H1 (cell line): ENCODE measurements at regions not wholly inside any gene's neighbourhood (a gene's known extent, or its start where the extent isn't known, plus 50 kb on each side); places are given as distances from the start of the nearest gene placed in this dataset.

Experiments
- CTCF ChIA-PET: fragments of 300-600 bp; sonication (Branson Sonifier 250); formaldehyde crosslinking; loops from one replicate; lab custom pipeline; 2021; ENCODE audit not compliant: partially characterized antibody; lab: Charles Lee
- POLR2A ChIA-PET: fragments of 300-600 bp; sonication (Branson Sonifier 250); formaldehyde crosslinking; loops from one replicate; lab custom pipeline; 2021; ENCODE audit warnings: inconsistent platforms; ENCODE audit not compliant: partially characterized antibody; lab: Charles Lee
- DNase-seq, 2 experiments: peaks; one replicate each; pipeline versions ENCODE4 v3.0.0 to v3.0.0-alpha.2; 2010 to 2022; ENCODE audit warnings: low spot score in 2 of 2, low read depth in 1 of 2, mixed read lengths in 1 of 2
- FAIRE-seq: peaks from 2 replicates; lab custom pipeline; 2011; peaks lifted over from hg19 to GRCh38; lab: Jason Lieb, UNC
- H2AFZ ChIP-seq: 2 replicates; pipeline ENCODE4 v1.8.1; 2012; ENCODE audit warnings: low read length, inconsistent platforms
- H2AK5ac ChIP-seq: 2 replicates; pipeline ENCODE4 v1.6.1; 2013; ENCODE audit warnings: low read depth, low read length
- H2BK120ac ChIP-seq: replicated peaks from 2 replicates; pipeline ENCODE3; 2013; ENCODE audit warnings: low read depth, low read length, inconsistent platforms
- H2BK12ac ChIP-seq: 2 replicates; pipeline ENCODE4 v1.6.1; 2013; ENCODE audit warnings: low read depth, low read length
- H2BK15ac ChIP-seq: 2 replicates; pipeline ENCODE4 v1.6.1; 2013; ENCODE audit warnings: low read length
- H2BK20ac ChIP-seq: 2 replicates; pipeline ENCODE4 v1.6.1; 2013; ENCODE audit warnings: low read length
- H2BK5ac ChIP-seq: 2 replicates; pipeline ENCODE4 v1.6.1; 2013; ENCODE audit warnings: low read depth, low read length
- H3K14ac ChIP-seq: 2 replicates; pipeline ENCODE4 v1.6.1; 2013; ENCODE audit warnings: inconsistent platforms; ENCODE audit not compliant: insufficient read length
- H3K18ac ChIP-seq: 2 replicates; pipeline ENCODE4 v1.6.1; 2013; ENCODE audit warnings: low read length; ENCODE audit errors: extremely low read depth
- H3K23ac ChIP-seq: 2 replicates; pipeline ENCODE4 v1.6.1; 2013; ENCODE audit warnings: inconsistent platforms; ENCODE audit not compliant: insufficient read length
- H3K23me2 ChIP-seq: 2 replicates; pipeline ENCODE4 v1.6.1; 2013; ENCODE audit warnings: low read depth, low read length
- H3K27ac ChIP-seq: 2 replicates; pipeline ENCODE4 v1.6.1; 2011; ENCODE audit warnings: low read depth, low read length, inconsistent platforms
- H3K27me3 ChIP-seq, 4 experiments: replicated peaks in 1 of 4; 1 replicate in 1 of 4; 2 replicates in 3 of 4; pipeline versions ENCODE4 v1.6.1 to v1.8.1; 2011 to 2013; ENCODE audit warnings: low read length in 3 of 4, mild to moderate bottlenecking in 3 of 4, inconsistent platforms in 2 of 4, mixed read lengths in 2 of 4, moderate library complexity in 1 of 4; ENCODE audit not compliant: control insufficient read depth in 3 of 4, insufficient read depth in 3 of 4; ENCODE audit errors: extremely low read depth in 1 of 4
- H3K36me3 ChIP-seq, 4 experiments: 2 replicates each; pipeline versions ENCODE4 v1.6.1 to v1.8.1; 2011 to 2013; ENCODE audit warnings: mild to moderate bottlenecking in 4 of 4, low read length in 3 of 4, moderate library complexity in 2 of 4, control low read depth in 1 of 4, inconsistent platforms in 1 of 4; ENCODE audit not compliant: insufficient read depth in 4 of 4, control insufficient read depth in 2 of 4
- H3K4ac ChIP-seq: replicated peaks from 2 replicates; pipeline ENCODE3; 2013; ENCODE audit warnings: low read length, low read depth, mixed read lengths, inconsistent platforms; ENCODE audit not compliant: insufficient read length
- H3K4me1 ChIP-seq, 4 experiments: replicated peaks in 1 of 4; 1 replicate in 1 of 4; 2 replicates in 3 of 4; pipeline versions ENCODE4 v1.6.1 to v1.8.1; 2011 to 2013; ENCODE audit warnings: low read length in 3 of 4, inconsistent platforms in 2 of 4, mixed read lengths in 1 of 4; ENCODE audit not compliant: insufficient read depth in 4 of 4, control insufficient read depth in 3 of 4
- H3K4me2 ChIP-seq, 2 experiments: 2 replicates each; pipeline versions ENCODE4 v1.6.1 to v1.8.1; 2011 to 2013; ENCODE audit warnings: low read depth in 2 of 2, low read length in 2 of 2, control low read depth in 1 of 2, inconsistent platforms in 1 of 2, mild to moderate bottlenecking in 1 of 2; ENCODE audit not compliant: insufficient read depth in 1 of 2
- H3K4me3 ChIP-seq, 4 experiments: fragments of 200-600, 300-600 bp in 1 of 4; sonication (generic), shearing (Covaris generic), sonication (Bioruptor Twin) in 1 of 4; 2 replicates each; pipeline versions ENCODE4 v1.5.1 to v1.8.1; 2011 to 2016; ENCODE audit warnings: low read length in 4 of 4, low read depth in 3 of 4, control low read depth in 2 of 4, inconsistent platforms in 2 of 4, mild to moderate bottlenecking in 2 of 4, mixed read lengths in 1 of 4, moderate library complexity in 1 of 4; ENCODE audit not compliant: insufficient read depth in 2 of 4; ENCODE audit errors: extremely low read depth in 1 of 4
- H3K56ac ChIP-seq: replicated peaks from 2 replicates; pipeline ENCODE3; 2013; ENCODE audit warnings: low read depth, mild to moderate bottlenecking, mixed read lengths, low read length, inconsistent platforms; ENCODE audit not compliant: insufficient read length
- H3K79me1 ChIP-seq: 2 replicates; pipeline ENCODE4 v1.6.1; 2013; ENCODE audit warnings: low read depth, low read length, control low read depth
- H3K79me2 ChIP-seq, 2 experiments: 2 replicates each; pipeline versions ENCODE4 v1.6.1 to v1.8.1; 2012 to 2013; ENCODE audit warnings: low read length in 2 of 2, mild to moderate bottlenecking in 2 of 2, inconsistent platforms in 1 of 2; ENCODE audit not compliant: insufficient read depth in 2 of 2, control insufficient read depth in 1 of 2
- H3K9ac ChIP-seq, 4 experiments: replicated peaks in 1 of 4; 1 replicate in 1 of 4; 2 replicates in 3 of 4; pipeline versions ENCODE4 v1.6.1 to v1.8.1; 2011 to 2013; ENCODE audit warnings: low read depth in 3 of 4, low read length in 3 of 4, control low read depth in 2 of 4, mild to moderate bottlenecking in 2 of 4, moderate library complexity in 2 of 4, inconsistent platforms in 1 of 4; ENCODE audit errors: extremely low read depth in 1 of 4
- H3K9me3 ChIP-seq, 2 experiments: 2 replicates each; pipeline versions ENCODE4 v1.6.1 to v1.8.1; 2012 to 2013; ENCODE audit warnings: mild to moderate bottlenecking in 2 of 2, moderate library complexity in 2 of 2, control low read depth in 1 of 2, inconsistent platforms in 1 of 2, low read depth in 1 of 2, low read length in 1 of 2, mixed read lengths in 1 of 2; ENCODE audit not compliant: insufficient read depth in 2 of 2
- H4K20me1 ChIP-seq, 2 experiments: replicated peaks in 1 of 2; 2 replicates each; pipeline versions ENCODE3 to v1.8.1; 2011 to 2013; ENCODE audit warnings: inconsistent platforms in 2 of 2, low read length in 2 of 2, mild to moderate bottlenecking in 1 of 2; ENCODE audit not compliant: insufficient read depth in 2 of 2, control insufficient read depth in 1 of 2
- H4K5ac ChIP-seq: 2 replicates; pipeline ENCODE4 v1.6.1; 2013; ENCODE audit warnings: low read length, low read depth, mixed read lengths, inconsistent platforms; ENCODE audit not compliant: insufficient read length
- H4K8ac ChIP-seq: 2 replicates; pipeline ENCODE4 v1.8.0; 2013; ENCODE audit warnings: mild to moderate bottlenecking, moderate library complexity, low read length, inconsistent platforms; ENCODE audit not compliant: insufficient read depth; ENCODE audit errors: extremely low read depth
- H4K91ac ChIP-seq: replicated peaks from 2 replicates; pipeline ENCODE3; 2013; ENCODE audit warnings: low read length, mixed read lengths, inconsistent platforms; ENCODE audit not compliant: insufficient read length
- KDM1A ChIP-seq: fragments of 200-600, 300-600 bp; sonication (generic); IDR thresholded peaks from 2 replicates; pipeline ENCODE4 v1.7.1; 2016; ENCODE audit warnings: mild to moderate bottlenecking, low read length, borderline replicate concordance
- NRF1 ChIP-seq: IDR thresholded peaks from 2 replicates; pipeline ENCODE4 v1.6.1; 2011; ENCODE audit warnings: mild to moderate bottlenecking, low read depth, low read length, improper control_type of control experiment
- POU5F1 ChIP-seq: IDR thresholded peaks from 2 replicates; pipeline ENCODE4 v1.6.1; 2011; ENCODE audit warnings: low read depth, mild to moderate bottlenecking, low read length, moderate library complexity
- RFX5 ChIP-seq: IDR thresholded peaks from 2 replicates; pipeline ENCODE4 v1.6.1; 2011; ENCODE audit warnings: low read depth, low read length, improper control_type of control experiment, borderline replicate concordance
- RXRA ChIP-seq: IDR thresholded peaks from 2 replicates; pipeline ENCODE4 v1.6.1; 2011; ENCODE audit warnings: low read depth, mild to moderate bottlenecking, low read length, moderate library complexity; ENCODE audit not compliant: insufficient read depth
- SUZ12 ChIP-seq: fragments of 200-600 bp; sonication (generic); IDR thresholded peaks from 2 replicates; pipeline ENCODE4 v1.6.1; 2012; ENCODE audit warnings: mild to moderate bottlenecking, inconsistent platforms, low read length, moderate library complexity, mixed read lengths
- YY1 ChIP-seq: IDR thresholded peaks from 2 replicates; pipeline ENCODE4 v1.6.1; 2011; ENCODE audit warnings: low read depth, mild to moderate bottlenecking, low read length
- ZNF274 ChIP-seq: IDR thresholded peaks from 2 replicates; pipeline ENCODE4 v1.7.0; 2012; ENCODE audit warnings: low read length, borderline replicate concordance; ENCODE audit errors: extremely low read depth
- WGBS, 2 experiments: shearing (Covaris generic) in 1 of 2; methylation state at CpG; one replicate each; pipeline versions ENCODE4 v1.1.6 to v1.1.7; 2013 to 2015; ENCODE audit warnings: low lambda C conversion rate in 2 of 2, mixed read lengths in 2 of 2, inconsistent platforms in 1 of 2, low coverage in 1 of 2, missing lambda C conversion rate in 1 of 2; ENCODE audit not compliant: insufficient replicate concordance in 2 of 2, insufficient coverage in 1 of 2, insufficient read length in 1 of 2; ENCODE audit errors: extremely low coverage in 1 of 2, missing lambda C conversion rate in 1 of 2; 5-methylcytosine and 5-hydroxymethylcytosine counted together
- TF ChIP-seq, protein P1 (sequence below), 3 experiments: IDR thresholded peaks; 1 replicate in 2 of 3; 2 replicates in 1 of 3; pipeline versions ENCODE4 v1.5.1 to v1.6.1; 2011; ENCODE audit warnings: low read length in 3 of 3, mild to moderate bottlenecking in 3 of 3, inconsistent platforms in 2 of 3, low read depth in 1 of 3, moderate library complexity in 1 of 3; ENCODE audit not compliant: insufficient read depth in 1 of 3; ENCODE audit errors: control extremely low read depth in 1 of 3
- TF ChIP-seq, protein P2 (sequence below): IDR thresholded peaks from 2 replicates; pipeline ENCODE4 v1.6.1; 2012; ENCODE audit warnings: low read length, inconsistent platforms

DNA sequence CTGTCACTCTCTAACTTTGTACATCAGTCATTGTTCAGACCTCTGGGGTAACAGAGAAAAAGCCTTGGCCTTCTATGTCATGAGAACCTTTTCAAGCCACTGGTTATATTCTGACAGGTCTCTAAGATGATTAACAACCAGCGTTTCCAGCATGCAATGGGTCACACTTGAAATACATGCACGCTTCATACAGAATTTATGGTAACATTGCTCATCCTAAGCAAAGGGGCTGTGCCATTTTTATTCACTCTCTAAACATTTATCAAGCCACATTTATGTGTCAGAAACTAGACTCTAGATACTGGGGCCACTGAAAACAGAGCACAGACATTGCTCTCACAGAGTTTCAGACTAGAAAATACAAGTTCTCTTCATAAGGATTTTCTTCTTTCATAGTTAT is 501.4 kb upstream of the DAB1 start:
- no peak overlapping the region for H2BK5ac ChIP-seq
- no peak overlapping the region for H3K56ac ChIP-seq
- no peaks in the 10 kb centered on the region for H3K79me2 ChIP-seq
- H3K9ac ChIP-seq = no peak overlapping the region
- 97% methylated on average over 2 of the region's 2 CpGs; no CpG with 5 or more reads in 1 of the 2 experiments for WGBS, 2 experiments
- H4K8ac ChIP-seq = no peak overlapping the region
- no peaks in the 10 kb centered on the region for H3K23me2 ChIP-seq
- no peak overlapping the region for H2BK20ac ChIP-seq
- no peaks in the 10 kb centered on the region for H4K20me1 ChIP-seq
- no peak overlapping the region for H4K5ac ChIP-seq
- no peak overlapping the region for H2AFZ ChIP-seq
- no peak overlapping the region for H2AK5ac ChIP-seq
- ChIA-PET CTCF (no interaction called here), POLR2A (no interaction called here)
- no peaks in the 10 kb centered on the region for H3K79me1 ChIP-seq
- H3K4me3 ChIP-seq = no peak overlapping the region
- H3K9me3 ChIP-seq = no peaks in the 10 kb centered on the region
- no peak overlapping the region for H3K14ac ChIP-seq
- no peak overlapping the region for H3K23ac ChIP-seq
- no peak overlapping the region for H2BK120ac ChIP-seq
- H3K4me1 ChIP-seq = peaks cover 0 to 9% (median 1%) of the 10 kb centered on the region in 4 experiments; a peak in 2 of 7 replicates
- no peak overlapping the region for H2BK15ac ChIP-seq
- no peak overlapping the region for H3K18ac ChIP-seq
- no peak overlapping the region for H2BK12ac ChIP-seq
- no peaks in the 10 kb centered on the region for H3K27me3 ChIP-seq
- H3K36me3 ChIP-seq = no peaks in the 10 kb centered on the region
- DNase-seq = no peak
- no peak for FAIRE-seq
- no peak overlapping the region for H3K4ac ChIP-seq
- no peak overlapping the region for H3K27ac ChIP-seq
- no peak overlapping the region for H3K4me2 ChIP-seq
- H4K91ac ChIP-seq = no peak overlapping the region
- TF ChIP-seq POU5F1 (no peak), RFX5 (no peak), KDM1A (no peak), YY1 (no peak), ZNF274 (no peak), NRF1 (no peak), SUZ12 (no peak), RXRA (no peak)
- TF ChIP-seq, protein P1, sequence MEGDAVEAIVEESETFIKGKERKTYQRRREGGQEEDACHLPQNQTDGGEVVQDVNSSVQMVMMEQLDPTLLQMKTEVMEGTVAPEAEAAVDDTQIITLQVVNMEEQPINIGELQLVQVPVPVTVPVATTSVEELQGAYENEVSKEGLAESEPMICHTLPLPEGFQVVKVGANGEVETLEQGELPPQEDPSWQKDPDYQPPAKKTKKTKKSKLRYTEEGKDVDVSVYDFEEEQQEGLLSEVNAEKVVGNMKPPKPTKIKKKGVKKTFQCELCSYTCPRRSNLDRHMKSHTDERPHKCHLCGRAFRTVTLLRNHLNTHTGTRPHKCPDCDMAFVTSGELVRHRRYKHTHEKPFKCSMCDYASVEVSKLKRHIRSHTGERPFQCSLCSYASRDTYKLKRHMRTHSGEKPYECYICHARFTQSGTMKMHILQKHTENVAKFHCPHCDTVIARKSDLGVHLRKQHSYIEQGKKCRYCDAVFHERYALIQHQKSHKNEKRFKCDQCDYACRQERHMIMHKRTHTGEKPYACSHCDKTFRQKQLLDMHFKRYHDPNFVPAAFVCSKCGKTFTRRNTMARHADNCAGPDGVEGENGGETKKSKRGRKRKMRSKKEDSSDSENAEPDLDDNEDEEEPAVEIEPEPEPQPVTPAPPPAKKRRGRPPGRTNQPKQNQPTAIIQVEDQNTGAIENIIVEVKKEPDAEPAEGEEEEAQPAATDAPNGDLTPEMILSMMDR (IDR thresholded peaks at IDR 0.05; ENCODE audit: control extremely low read depth in 1 of 3, insufficient read depth in 1 of 3, low read depth in 1 of 3, low read length in 3 of 3) = no peak
- TF ChIP-seq, protein P2, sequence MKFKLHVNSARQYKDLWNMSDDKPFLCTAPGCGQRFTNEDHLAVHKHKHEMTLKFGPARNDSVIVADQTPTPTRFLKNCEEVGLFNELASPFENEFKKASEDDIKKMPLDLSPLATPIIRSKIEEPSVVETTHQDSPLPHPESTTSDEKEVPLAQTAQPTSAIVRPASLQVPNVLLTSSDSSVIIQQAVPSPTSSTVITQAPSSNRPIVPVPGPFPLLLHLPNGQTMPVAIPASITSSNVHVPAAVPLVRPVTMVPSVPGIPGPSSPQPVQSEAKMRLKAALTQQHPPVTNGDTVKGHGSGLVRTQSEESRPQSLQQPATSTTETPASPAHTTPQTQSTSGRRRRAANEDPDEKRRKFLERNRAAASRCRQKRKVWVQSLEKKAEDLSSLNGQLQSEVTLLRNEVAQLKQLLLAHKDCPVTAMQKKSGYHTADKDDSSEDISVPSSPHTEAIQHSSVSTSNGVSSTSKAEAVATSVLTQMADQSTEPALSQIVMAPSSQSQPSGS = no peak
